Endodermal cell (in vitro differentiated cells): ENCODE measurements at regions not wholly inside any gene's neighbourhood (a gene's known extent, or its start where the extent isn't known, plus 50 kb on each side); places are given as distances from the start of the nearest gene placed in this dataset.

Experiments used
- DNase-seq: peaks from one replicate; pipeline ENCODE4 v3.0.0-alpha.2; 2017
- H3K27ac ChIP-seq: 2 replicates; pipeline ENCODE4 v1.5.1; 2013; ENCODE audit warnings: mild to moderate bottlenecking, low read depth, low read length, moderate library complexity
- H3K27me3 ChIP-seq: 2 replicates; pipeline ENCODE4 v1.6.1; 2013; ENCODE audit warnings: mild to moderate bottlenecking, low read length, moderate library complexity; ENCODE audit not compliant: insufficient read depth, control insufficient read depth, poor library complexity, severe bottlenecking
- H3K36me3 ChIP-seq: 2 replicates; pipeline ENCODE4 v1.7.0; 2013; ENCODE audit warnings: mild to moderate bottlenecking, low read length, moderate library complexity; ENCODE audit not compliant: control insufficient read depth, insufficient read depth
- H3K4me1 ChIP-seq: one replicate; pipeline ENCODE4 v1.7.0; 2013; ENCODE audit warnings: low read length; ENCODE audit not compliant: control insufficient read depth, insufficient read depth
- H3K4me3 ChIP-seq: 2 replicates; pipeline ENCODE4 v1.5.1; 2013; ENCODE audit warnings: mild to moderate bottlenecking, low read length, moderate library complexity
- H3K9ac ChIP-seq: 2 replicates; pipeline ENCODE4 v1.6.1; 2013; ENCODE audit warnings: mild to moderate bottlenecking, low read length, moderate library complexity; ENCODE audit not compliant: poor library complexity, severe bottlenecking; ENCODE audit errors: extremely low read depth
- H3K9me3 ChIP-seq: 2 replicates; pipeline ENCODE4 v1.6.1; 2013; ENCODE audit warnings: mild to moderate bottlenecking, low read length, moderate library complexity; ENCODE audit not compliant: control insufficient read depth
- H3K27ac Mint-ChIP-seq: 2 replicates; pipeline ENCODE4 v1.8.0; 2020; ENCODE audit warnings: mixed read lengths
- H3K27me3 Mint-ChIP-seq: 2 replicates; pipeline ENCODE4 v1.8.0; 2021; ENCODE audit warnings: mild to moderate bottlenecking, mixed read lengths; ENCODE audit not compliant: insufficient read depth
- H3K36me3 Mint-ChIP-seq: 2 replicates; pipeline ENCODE4 v1.8.0; 2020; ENCODE audit warnings: low read depth, mixed read lengths
- H3K4me1 Mint-ChIP-seq: 2 replicates; pipeline ENCODE4 v1.8.0; 2020; ENCODE audit warnings: mixed read lengths
- H3K4me3 Mint-ChIP-seq: 2 replicates; pipeline ENCODE4 v1.8.0; 2020; ENCODE audit warnings: mild to moderate bottlenecking, moderate library complexity, mixed read lengths
- H3K9me3 Mint-ChIP-seq: 2 replicates; pipeline ENCODE4 v1.8.0; 2020; ENCODE audit warnings: mild to moderate bottlenecking, mixed read lengths
- CTCF ChIP-seq: fragments of 200-600 bp; sonication (generic); conservative IDR thresholded peaks from 2 replicates; pipeline ENCODE4 v1.5.0; 2021; ENCODE audit warnings: antibody characterized with exemption, mild to moderate bottlenecking
- WGBS, 2 experiments: methylation state at CpG; one replicate each; pipeline versions ENCODE4 v1.1.5 to v1.1.7; 2013; ENCODE audit warnings: missing lambda C conversion rate in 2 of 2, mixed read lengths in 1 of 2; ENCODE audit not compliant: insufficient coverage in 1 of 2, insufficient read length in 1 of 2; 5-methylcytosine and 5-hydroxymethylcytosine counted together

GRCh38 chr11:98409069-98409468 lies 611.7 kb upstream of the CNTN5 start:
- H3K36me3 Mint-ChIP-seq = no peaks in the 10 kb centered on the region
- H3K9ac ChIP-seq = no peak overlapping the region

GRCh38 chr11:98411777-98412176 lies 609.0 kb upstream of the CNTN5 start:
- H3K4me3 Mint-ChIP-seq = no peak overlapping the region
- H3K36me3 ChIP-seq = no peaks in the 10 kb centered on the region
- H3K4me1 ChIP-seq = no peaks in the 10 kb centered on the region
- 60 to 86% methylated on average over 3 of the region's 3 CpGs for WGBS, 2 experiments
- no peaks in the 10 kb centered on the region for H3K27me3 Mint-ChIP-seq
- peaks cover 2% of the 10 kb centered on the region for H3K9me3 Mint-ChIP-seq
- no peaks in the 10 kb centered on the region for H3K9me3 ChIP-seq
- H3K4me3 ChIP-seq = no peak overlapping the region
- no peaks in the 10 kb centered on the region for H3K27me3 ChIP-seq
- H3K36me3 Mint-ChIP-seq = no peaks in the 10 kb centered on the region
- TF ChIP-seq CTCF = no peak
- no peak overlapping the region for H3K27ac ChIP-seq
- no peak overlapping the region for H3K27ac Mint-ChIP-seq
- no peak for DNase-seq
- no peaks in the 10 kb centered on the region for H3K4me1 Mint-ChIP-seq
- no peak overlapping the region for H3K9ac ChIP-seq

More at GRCh38 chr11:98409069-98409468, 611.7 kb upstream of the CNTN5 start:
- no peaks in the 10 kb centered on the region for H3K27me3 Mint-ChIP-seq
- Histone ChIP-seq H3K9me3 (no peaks in the 10 kb centered on the region), H3K36me3 (no peaks in the 10 kb centered on the region), H3K4me1 (no peaks in the 10 kb centered on the region), H3K27ac (no peak overlapping the region), H3K27me3 (no peaks in the 10 kb centered on the region), H3K4me3 (no peak overlapping the region)
- H3K4me1 Mint-ChIP-seq = no peaks in the 10 kb centered on the region
- H3K27ac Mint-ChIP-seq = no peak overlapping the region
- no peak for DNase-seq
- H3K9me3 Mint-ChIP-seq = no peaks in the 10 kb centered on the region
- TF ChIP-seq CTCF = no peak
- H3K4me3 Mint-ChIP-seq = no peak overlapping the region

- no peak for TF ChIP-seq CTCF
- no peak for DNase-seq
- Mint-ChIP-seq H3K9me3 (peaks cover 19% of the 10 kb centered on the region), H3K4me1 (no peaks in the 10 kb centered on the region), H3K27ac (no peak overlapping the region), H3K4me3 (no peak overlapping the region), H3K27me3 (no peaks in the 10 kb centered on the region), H3K36me3 (peaks cover 2% of the 10 kb centered on the region)
- no peak overlapping the region for H3K27ac ChIP-seq
- no peaks in the 10 kb centered on the region for H3K36me3 ChIP-seq
- no peaks in the 10 kb centered on the region for H3K4me1 ChIP-seq
- no peaks in the 10 kb centered on the region for H3K27me3 ChIP-seq
- H3K4me3 ChIP-seq = no peak overlapping the region
- H3K9me3 ChIP-seq = peaks cover 9% of the 10 kb centered on the region
- 87 to 97% methylated on average over 2 to 3 of the region's 3 CpGs for WGBS, 2 experiments
- no peak overlapping the region for H3K9ac ChIP-seq
Measured at GRCh38 chr11:98417256-98417755, 603.4 kb upstream of the CNTN5 start.
